AML-193 (cell line): ENCODE measurements at regions not wholly inside any gene's neighbourhood (a gene's known extent, or its start where the extent isn't known, plus 50 kb on each side); places are given as distances from the start of the nearest gene placed in this dataset.
"Not testable (repeated sequence)": the region's sequence is repeated elsewhere in the genome, so short reads cannot be mapped to it uniquely, and the experiment has no call there.

Source experiments
- DNase-seq, 2 experiments: peaks; one replicate each; lab custom pipeline; 2025; lab: John Stamatoyannopoulos, UW

DNA sequence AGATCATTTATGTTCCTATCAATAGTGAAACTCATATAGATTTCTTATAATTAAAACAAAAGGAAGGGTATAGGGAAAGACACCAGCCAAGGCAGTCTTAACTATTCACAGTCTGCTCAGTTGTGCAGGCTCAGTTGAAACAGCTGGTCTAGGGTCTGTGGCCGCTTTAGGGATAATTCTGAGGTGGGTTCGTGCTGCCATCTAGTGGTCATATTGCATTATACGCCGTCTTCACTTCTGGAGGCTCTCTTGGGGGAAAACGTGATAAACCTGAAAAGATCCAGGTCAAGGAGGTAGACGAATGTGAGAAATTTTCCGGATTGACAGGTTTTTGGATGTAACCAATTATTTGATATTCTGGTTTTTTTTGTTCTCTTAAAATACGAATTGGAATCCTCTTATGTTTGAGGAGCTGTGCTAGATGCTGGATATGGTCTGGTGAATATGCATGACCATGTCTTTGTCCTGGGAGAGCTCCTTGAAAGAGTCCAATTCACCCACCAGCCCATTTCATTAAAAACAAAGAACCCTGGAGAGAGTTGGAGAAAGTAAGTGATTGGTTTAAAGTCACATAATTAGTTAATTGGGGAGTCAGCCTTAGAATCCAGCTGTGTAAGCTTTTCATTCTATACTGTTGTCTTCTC lies 492.4 kb downstream of the PLCL1 start:
- peak; percentile 44 to 60 for DNase-seq

GRCh38 chr2:198293281-198293680 lies 488.9 kb downstream of the PLCL1 start:
- DNase-seq = no peak

- no peak for DNase-seq
These were observed 485.4 kb downstream of the PLCL1 start for GRCh38 chr2:198289811-198290210.

DNA sequence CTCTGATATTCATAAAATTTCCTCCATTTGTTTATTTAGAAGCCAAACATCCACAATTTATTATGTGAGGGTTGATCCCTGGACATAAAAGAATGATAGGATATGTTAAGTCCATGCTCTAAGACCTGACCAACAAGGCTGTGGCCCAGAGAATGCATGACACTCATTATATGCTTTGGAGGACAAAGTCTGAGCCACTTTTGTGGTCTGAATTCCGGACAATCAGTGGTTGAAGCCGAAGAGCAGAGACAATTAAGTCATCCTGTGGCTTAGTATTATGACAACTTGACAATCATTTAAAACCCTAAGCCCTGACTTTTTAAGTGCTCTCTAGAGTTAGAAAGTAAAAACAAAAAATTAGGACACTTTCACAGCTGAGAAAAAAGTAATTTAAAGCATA lies 483.3 kb downstream of the PLCL1 start:
- DNase-seq = no peak

GRCh38 chr2:198285216-198285615 lies 480.8 kb downstream of the PLCL1 start:
- no peak for DNase-seq

- DNase-seq = no peak
These were observed 478.8 kb downstream of the PLCL1 start for GRCh38 chr2:198283146-198283545.

DNA sequence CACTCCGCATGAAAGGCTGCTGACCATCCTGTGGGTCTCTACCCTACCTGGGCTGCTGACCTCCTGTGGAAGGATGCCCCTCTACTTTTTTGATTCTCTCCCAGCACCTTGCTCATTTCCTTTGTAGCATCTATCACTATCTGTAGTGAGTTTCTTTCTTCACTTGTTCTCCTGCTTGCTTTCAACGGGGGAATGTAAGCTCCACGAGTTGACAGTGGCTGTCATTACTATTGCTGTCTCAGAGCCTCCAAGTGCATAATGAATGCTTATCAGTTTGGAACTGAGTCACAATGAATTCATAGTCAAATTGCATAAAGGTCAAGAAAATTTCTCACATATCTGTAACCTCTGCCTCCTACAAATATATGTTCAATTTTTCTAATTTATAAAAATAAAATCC lies 477.7 kb downstream of the PLCL1 start:
- DNase-seq = no peak

DNA sequence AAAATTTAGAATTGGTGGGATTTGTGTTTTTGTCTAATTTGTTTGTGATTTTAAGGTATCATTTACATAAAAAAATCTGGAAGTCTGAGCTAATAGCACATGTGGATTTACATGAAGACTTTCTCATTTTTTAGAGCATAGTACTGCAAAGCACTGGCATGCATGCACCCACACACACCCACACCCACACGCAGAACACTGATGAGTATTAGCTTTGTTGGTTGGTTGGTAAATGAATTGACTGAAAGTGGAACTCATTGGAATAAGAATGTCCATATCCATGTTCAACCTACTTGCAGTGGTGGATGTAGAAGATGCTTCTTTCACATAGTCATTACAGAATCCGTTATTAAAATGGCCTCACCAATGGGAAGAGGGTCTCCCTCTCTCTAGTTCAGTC lies 475.8 kb downstream of the PLCL1 start:
- DNase-seq = no peak

DNA sequence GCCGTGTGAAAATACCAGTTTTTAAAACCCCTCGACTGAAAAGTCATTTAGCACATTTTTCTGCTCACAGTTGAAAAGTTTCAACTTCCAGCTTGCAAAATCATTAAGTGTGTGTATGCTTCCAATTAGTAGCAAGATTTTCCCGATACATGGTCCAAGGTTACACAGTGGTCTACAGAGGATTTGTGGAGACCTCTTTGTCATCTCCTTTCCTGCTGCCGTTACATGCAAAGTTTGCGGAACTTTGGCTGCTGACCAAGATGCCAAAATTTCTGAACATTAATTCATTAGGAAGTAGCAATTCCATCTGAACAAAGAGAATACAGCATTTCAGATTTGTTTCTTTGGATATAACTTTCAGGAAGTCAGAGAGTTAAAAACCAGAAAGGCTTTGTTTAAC lies 474.6 kb downstream of the PLCL1 start:
- no peak for DNase-seq

DNA sequence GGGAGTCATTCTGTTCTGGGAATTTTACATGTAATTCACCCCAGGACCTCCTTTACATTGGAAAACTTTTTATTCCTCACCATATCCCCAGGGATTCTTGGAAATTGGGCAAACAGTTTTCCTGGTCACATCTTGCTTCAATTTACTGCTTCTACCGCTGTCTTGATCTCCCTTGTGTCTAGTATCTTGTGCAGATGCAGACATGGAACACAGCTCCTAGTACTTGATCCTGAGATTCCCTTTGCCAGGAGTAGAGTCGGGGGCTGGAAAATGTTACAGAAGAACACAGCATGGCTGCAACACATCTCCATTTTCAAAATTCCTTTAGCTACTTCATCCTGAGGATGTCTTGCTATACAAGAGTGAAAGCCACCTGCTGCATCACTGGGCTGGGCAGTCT lies 472.8 kb downstream of the PLCL1 start:
- no peak for DNase-seq

GRCh38 chr2:198273660-198274059 lies 469.3 kb downstream of the PLCL1 start:
- DNase-seq = no peak

DNA sequence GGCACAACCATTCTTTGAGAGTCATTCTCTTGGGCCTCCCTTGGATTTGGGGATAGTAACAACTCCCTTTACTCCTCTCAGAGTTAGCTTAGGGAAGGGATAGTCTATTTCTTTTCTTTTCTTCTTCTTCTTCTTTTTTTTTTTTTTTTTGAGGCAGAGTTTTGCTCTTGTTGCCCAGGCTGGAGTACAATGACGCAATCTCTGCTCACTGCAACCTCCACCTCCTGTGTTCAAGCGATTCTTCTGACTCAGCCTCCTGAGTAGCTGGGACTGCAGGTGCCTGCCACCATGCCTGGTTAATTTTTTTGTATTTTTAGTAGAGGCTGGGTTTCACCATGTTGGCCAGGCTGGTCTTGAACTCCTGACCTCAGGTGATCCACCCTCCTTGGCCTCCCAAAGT lies 465.8 kb downstream of the PLCL1 start:
- DNase-seq = not testable (repeated sequence)

DNA sequence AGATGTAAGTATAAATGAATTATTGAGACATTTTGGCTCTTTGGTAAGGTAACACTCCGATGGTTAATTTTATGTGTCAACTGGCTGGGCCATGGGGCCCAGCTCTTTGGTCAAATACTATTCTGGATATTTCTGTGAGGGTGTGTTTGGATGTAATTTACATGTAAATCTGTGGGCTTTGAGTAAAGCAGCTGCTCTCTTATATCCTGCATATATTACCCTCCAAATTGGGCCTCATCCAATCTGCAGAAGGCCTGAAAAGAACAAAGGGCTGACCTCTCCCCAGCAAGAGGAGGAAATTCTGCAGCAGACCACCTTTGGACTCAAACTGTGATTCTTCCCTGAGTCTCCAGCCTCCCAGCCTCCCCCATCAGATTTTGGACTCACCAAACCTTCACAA lies 464.1 kb downstream of the PLCL1 start:
- no peak for DNase-seq

- no peak for DNase-seq
These were observed 455.1 kb downstream of the PLCL1 start for GRCh38 chr2:198259496-198259895.

- DNase-seq = no peak
These were observed 450.2 kb downstream of the PLCL1 start for GRCh38 chr2:198254536-198255090.

- DNase-seq = no peak
These were observed 449.6 kb downstream of the PLCL1 start for GRCh38 chr2:198253995-198254394.

- DNase-seq = no peak
These were observed 448.1 kb downstream of the PLCL1 start for GRCh38 chr2:198252472-198252871.

GRCh38 chr2:198242093-198242492 lies 437.7 kb downstream of the PLCL1 start:
- no peak for DNase-seq

DNA sequence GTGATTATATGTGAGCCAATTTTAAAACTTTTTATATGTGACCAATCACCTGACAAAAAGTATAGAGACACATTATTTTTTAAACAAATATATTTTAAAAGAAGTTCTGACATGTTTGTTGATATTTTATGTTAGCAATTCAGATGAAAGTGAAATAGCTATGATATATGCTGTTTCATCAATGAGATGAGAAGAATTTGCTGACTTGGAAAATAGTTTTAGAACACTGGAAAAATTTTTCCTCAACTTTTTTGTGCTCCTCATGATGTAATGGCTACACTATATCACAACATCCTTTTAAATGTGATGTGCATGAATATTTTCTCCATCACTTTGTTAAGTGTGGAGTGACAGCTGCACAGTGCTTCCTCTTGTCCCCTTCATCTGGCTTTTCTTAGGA lies 434.0 kb downstream of the PLCL1 start:
- DNase-seq = no peak

DNA sequence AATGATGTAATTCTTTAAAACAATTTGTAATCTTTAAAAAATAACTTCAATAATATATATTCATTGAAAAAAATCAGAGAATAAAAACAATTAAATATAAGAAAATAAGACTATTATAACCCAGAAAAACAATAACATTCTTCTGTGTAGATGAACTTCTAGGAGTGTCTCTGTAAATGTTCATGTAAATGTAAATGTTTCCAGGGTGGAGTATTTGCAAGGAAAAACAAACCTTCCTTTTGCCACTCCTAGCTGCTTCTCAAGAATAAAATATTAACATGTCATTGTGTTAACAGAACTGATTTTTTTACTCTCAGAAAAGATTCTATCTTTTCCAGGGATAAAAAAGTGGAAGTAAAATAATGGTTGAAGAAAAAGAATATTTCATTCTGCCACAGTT lies 431.9 kb downstream of the PLCL1 start:
- DNase-seq = no peak

GRCh38 chr2:198232281-198232680 lies 427.9 kb downstream of the PLCL1 start:
- DNase-seq = no peak

- DNase-seq = no peak
These were observed 427.2 kb downstream of the PLCL1 start for GRCh38 chr2:198231562-198231961.

DNA sequence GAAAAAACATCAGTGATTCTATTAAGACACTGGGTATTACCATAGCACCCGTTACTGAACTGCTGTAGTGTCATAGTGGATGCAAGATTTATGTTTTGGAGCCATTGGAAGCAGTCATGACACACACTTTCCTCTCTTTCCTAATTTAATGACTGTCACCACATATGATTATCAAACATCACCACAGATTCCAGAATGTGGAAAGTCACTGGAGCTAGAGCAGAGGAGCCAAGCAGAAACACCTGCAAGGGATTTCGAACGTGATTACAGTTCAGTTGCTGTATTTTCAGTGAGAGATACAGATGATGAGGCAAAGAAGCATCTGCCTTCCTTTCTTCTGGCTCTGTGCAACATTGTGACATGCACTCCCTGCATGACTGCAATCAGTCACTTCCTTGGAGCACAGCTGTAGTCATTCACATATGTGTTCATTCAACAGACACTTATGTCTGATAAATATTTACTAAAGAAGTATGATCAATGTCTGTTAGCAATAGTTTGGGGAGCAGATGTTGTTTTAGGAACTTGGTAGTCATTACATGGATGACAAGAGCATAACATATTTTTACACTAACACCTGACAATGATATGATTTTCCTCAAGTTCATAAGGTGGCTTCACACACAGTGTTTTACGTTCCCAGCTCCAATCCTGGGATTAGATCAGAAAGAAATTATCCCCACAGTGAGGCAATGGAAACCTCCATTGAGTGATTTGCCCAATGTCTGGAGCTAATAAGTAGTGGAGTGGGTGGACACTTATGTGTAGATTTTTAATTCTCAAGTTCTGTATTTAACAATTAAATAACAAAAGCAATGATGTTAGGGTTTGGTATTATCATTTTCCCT lies 416.6 kb downstream of the PLCL1 start:
- no peak for DNase-seq
